Neural progenitor cell (in vitro differentiated cells): ENCODE measurements at regions not wholly inside any gene's neighbourhood (a gene's known extent, or its start where the extent isn't known, plus 50 kb on each side); places are given as distances from the start of the nearest gene placed in this dataset.

Experiments
- CTCF ChIP-seq: fragments of 200-600 bp; sonication (generic); IDR thresholded peaks from 2 replicates; pipeline ENCODE4 v1.5.1; 2017; ENCODE audit warnings: antibody characterized with exemption, mild to moderate bottlenecking
- EZH2 ChIP-seq: fragments of 200-600 bp; sonication (generic); IDR thresholded peaks from 2 replicates; pipeline ENCODE4 v1.6.1; 2017; ENCODE audit warnings: antibody characterized with exemption, mild to moderate bottlenecking, moderate library complexity
- EZH2phosphoT487 ChIP-seq: fragments of 200-600 bp; sonication (generic); IDR thresholded peaks from 2 replicates; pipeline ENCODE4 v1.6.1; 2017; ENCODE audit warnings: antibody characterized with exemption

- no peak for TF ChIP-seq EZH2
- no peak for TF ChIP-seq CTCF
- no peak for TF ChIP-seq EZH2phosphoT487
These were observed 537.7 kb upstream of the AADAT start for GRCh38 chr4:170627418-170627817.
